Tibial artery (tissue), 4 donors: ENCODE measurements at regions not wholly inside any gene's neighbourhood (a gene's known extent, or its start where the extent isn't known, plus 50 kb on each side); places are given as distances from the start of the nearest gene placed in this dataset.

ENCODE experiments used
- DNase-seq, 2 donors: peaks; one replicate each; pipeline ENCODE4 v3.0.0-alpha.2; 2019
- H3K27ac ChIP-seq, 2 donors: fragments of 200-600 bp; sonication (generic) in 1 of 2; 1 replicate in 1 of 2; 2 replicates in 1 of 2; pipeline ENCODE4 v1.5.1; 2018 to 2019; ENCODE audit warnings: mild to moderate bottlenecking in 1 of 2
- H3K27me3 ChIP-seq, 2 donors: fragments of 200-600 bp; sonication (generic) in 1 of 2; one replicate each; pipeline versions ENCODE4 v1.5.1 to v1.6.0; 2016 to 2019
- H3K36me3 ChIP-seq, 3 donors: fragments of 200-600 bp; sonication (generic) in 2 of 3; one replicate each; pipeline ENCODE4 v1.5.1; 2016 to 2019; ENCODE audit warnings: mild to moderate bottlenecking in 2 of 3
- H3K4me1 ChIP-seq, 4 donors: fragments of 200-600 bp; sonication (generic) in 2 of 4; 1 replicate in 3 of 4; 2 replicates in 1 of 4; pipeline ENCODE4 v1.5.1; 2016 to 2019
- H3K4me3 ChIP-seq, 2 donors: fragments of 200-600 bp; sonication (generic) in 1 of 2; 1 replicate in 1 of 2; 2 replicates in 1 of 2; pipeline ENCODE4 v1.5.1; 2018 to 2019; ENCODE audit warnings: mild to moderate bottlenecking in 2 of 2
- H3K9me3 ChIP-seq, 3 donors: fragments of 200-600 bp; sonication (generic) in 1 of 3; one replicate each; pipeline ENCODE4 v1.5.1; 2016 to 2019
- CTCF ChIP-seq, 2 experiments: fragments of 200-600 bp in 1 of 2; fragments of 450-650 bp in 1 of 2; IDR thresholded peaks; one replicate each; pipeline ENCODE4 v1.5.1; 2017 to 2019; ENCODE audit warnings: antibody characterized with exemption in 2 of 2, mild to moderate bottlenecking in 1 of 2, moderate library complexity in 1 of 2
- intact Hi-C: fragments of 100-400 bp; cut with DNase I; formaldehyde crosslinking; loops from one replicate; pipeline ENCODE4 v1.15.0; 2023; ENCODE audit warnings: low total_unique reads

- DNase-seq: no peak
- intact Hi-C loops: no loop called here
These were observed 2190.3 kb upstream of the PCDH20 start for GRCh38 chr13:63605962-63606361.

DNA sequence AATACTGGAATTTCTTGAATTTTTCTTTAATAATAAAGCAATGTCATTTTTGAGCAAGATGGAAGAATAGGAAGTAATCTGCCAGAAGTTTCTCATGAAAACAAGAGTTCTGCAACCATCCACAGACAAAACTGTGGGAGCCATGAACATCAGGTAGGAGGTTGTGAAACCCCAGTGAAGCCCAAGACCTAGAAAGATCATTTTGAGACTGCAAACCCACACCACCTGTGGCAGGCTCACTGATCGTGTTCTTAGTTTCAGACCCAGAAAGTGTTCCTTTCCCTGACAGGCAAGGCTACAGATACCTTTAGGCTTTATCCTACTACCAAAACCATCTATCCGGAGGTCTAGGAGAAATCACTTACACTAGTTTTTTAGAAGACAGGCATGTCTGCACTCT is 2189.8 kb upstream of the PCDH20 start:
- intact Hi-C loops: no loop called here
- no peak overlapping the region for H3K27ac ChIP-seq
- no peaks in the 10 kb centered on the region for H3K4me1 ChIP-seq
- TF ChIP-seq CTCF (IDR thresholded peaks at IDR 0.05): no peak
- H3K4me3 ChIP-seq: no peak overlapping the region
- no peak for DNase-seq
- no peaks in the 10 kb centered on the region for H3K36me3 ChIP-seq
- no peaks in the 10 kb centered on the region for H3K27me3 ChIP-seq
- H3K9me3 ChIP-seq: peaks cover 0 to 18% (median 16%) of the 10 kb centered on the region in 3 donors

More at GRCh38 chr13:63605962-63606361, 2190.3 kb upstream of the PCDH20 start:
- Histone ChIP-seq H3K4me3 (no peak overlapping the region), H3K36me3 (no peaks in the 10 kb centered on the region), H3K9me3 (peaks cover 0 to 18% (median 16%) of the 10 kb centered on the region in 3 donors), H3K4me1 (no peaks in the 10 kb centered on the region), H3K27ac (no peak overlapping the region), H3K27me3 (no peaks in the 10 kb centered on the region)
- TF ChIP-seq CTCF (IDR thresholded peaks at IDR 0.05): no peak

DNA sequence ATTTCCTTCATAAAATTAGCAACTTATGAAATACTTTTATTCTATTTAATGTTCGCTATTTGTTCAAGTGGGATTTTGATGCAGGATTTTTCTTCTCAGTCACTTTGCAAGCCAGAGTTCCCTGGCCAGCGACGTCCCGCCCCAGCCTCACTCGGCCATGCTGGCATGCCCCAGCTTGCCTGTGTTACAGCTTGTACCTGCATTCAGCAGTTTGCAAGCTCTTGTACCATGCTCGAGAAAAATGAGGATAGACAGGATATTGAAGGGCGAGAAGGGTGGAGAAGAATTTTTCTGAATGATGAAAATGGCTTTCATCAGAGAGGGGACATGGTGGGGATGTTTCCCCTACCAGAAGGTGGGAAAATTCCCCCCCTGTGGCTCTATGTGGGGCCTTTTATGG is 2180.2 kb upstream of the PCDH20 start:
- Histone ChIP-seq H3K36me3 (no peaks in the 10 kb centered on the region), H3K27me3 (no peaks in the 10 kb centered on the region), H3K4me3 (no peak overlapping the region), H3K4me1 (no peaks in the 10 kb centered on the region), H3K9me3 (no peaks in the 10 kb centered on the region), H3K27ac (no peak overlapping the region)
- no peak for TF ChIP-seq CTCF (IDR thresholded peaks at IDR 0.05)
- no peak for DNase-seq
- intact Hi-C loops: no loop called here

- no peak for TF ChIP-seq CTCF (IDR thresholded peaks at IDR 0.05)
- intact Hi-C loops: no loop called here
These were observed 2170.8 kb upstream of the PCDH20 start for GRCh38 chr13:63586467-63586866.

DNA sequence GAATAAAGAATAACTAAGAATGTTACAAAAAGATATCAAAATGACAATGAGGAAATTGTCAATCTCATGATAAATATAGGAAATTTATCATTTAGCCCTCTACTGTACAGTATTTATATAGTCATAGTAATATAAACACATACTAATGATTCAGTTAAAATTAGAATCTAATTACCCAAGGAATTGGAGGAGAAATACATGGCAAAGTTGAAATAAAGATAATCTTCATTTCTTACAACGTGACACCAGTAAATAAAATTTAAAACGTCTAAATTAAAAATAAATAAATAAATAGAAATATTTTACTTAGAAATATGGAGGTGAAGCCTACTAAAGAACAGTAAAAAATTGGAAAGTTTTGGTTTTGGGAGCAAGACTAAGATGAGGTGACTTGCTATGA is 2163.1 kb upstream of the PCDH20 start:
- intact Hi-C loops: no loop called here
- no peak overlapping the region for H3K4me3 ChIP-seq
- H3K9me3 ChIP-seq: no peaks in the 10 kb centered on the region
- no peaks in the 10 kb centered on the region for H3K4me1 ChIP-seq
- no peak for TF ChIP-seq CTCF (IDR thresholded peaks at IDR 0.05)
- H3K36me3 ChIP-seq: no peaks in the 10 kb centered on the region
- H3K27me3 ChIP-seq: no peaks in the 10 kb centered on the region
- no peak overlapping the region for H3K27ac ChIP-seq
- no peak for DNase-seq

More at GRCh38 chr13:63586467-63586866, 2170.8 kb upstream of the PCDH20 start:
- Histone ChIP-seq H3K9me3 (no peaks in the 10 kb centered on the region), H3K36me3 (no peaks in the 10 kb centered on the region), H3K4me1 (no peaks in the 10 kb centered on the region), H3K27me3 (no peaks in the 10 kb centered on the region), H3K27ac (no peak overlapping the region), H3K4me3 (no peak overlapping the region)
- no peak for DNase-seq

DNA sequence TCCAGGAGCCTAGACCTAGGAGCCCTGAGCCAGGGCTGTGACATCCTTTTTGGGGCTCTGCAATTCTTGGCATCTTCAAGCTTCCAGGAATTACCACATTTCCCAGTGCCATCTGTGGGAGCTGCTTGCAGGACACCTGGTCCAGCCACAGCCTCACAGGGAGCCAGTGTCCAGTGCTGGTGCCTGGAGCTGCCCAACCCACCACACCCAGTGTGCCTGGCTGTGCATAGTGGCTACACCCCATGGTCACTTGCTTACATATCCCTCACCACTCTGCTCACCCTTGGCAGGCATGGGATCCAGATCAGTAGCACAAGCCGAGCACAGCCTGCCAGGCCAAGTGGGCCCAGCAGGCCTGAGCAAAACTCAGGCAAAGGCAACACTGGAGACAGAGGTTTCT is 2151.4 kb upstream of the PCDH20 start:
- no peak for DNase-seq
- H3K27me3 ChIP-seq: no peaks in the 10 kb centered on the region
- H3K27ac ChIP-seq: no peak overlapping the region
- intact Hi-C loops: no loop called here
- no peaks in the 10 kb centered on the region for H3K36me3 ChIP-seq
- H3K4me3 ChIP-seq: no peak overlapping the region
- H3K4me1 ChIP-seq: no peaks in the 10 kb centered on the region
- TF ChIP-seq CTCF (IDR thresholded peaks at IDR 0.05): no peak
- H3K9me3 ChIP-seq: no peaks in the 10 kb centered on the region
